Large intestine (tissue), 3 donors: ENCODE measurements at regions not wholly inside any gene's neighbourhood (a gene's known extent, or its start where the extent isn't known, plus 50 kb on each side); places are given as distances from the start of the nearest gene placed in this dataset.

Experiments used
- DNase-seq, 2 donors: peaks; one replicate each; pipeline versions ENCODE4 v3.0.0 to v3.0.0-alpha.2; 2013
- H3K27ac ChIP-seq: one replicate; pipeline ENCODE4 v1.5.1; 2013; ENCODE audit warnings: low read length
- H3K27me3 ChIP-seq: 2 replicates; pipeline ENCODE4 v1.6.1; 2013; ENCODE audit warnings: low read length; ENCODE audit not compliant: control insufficient read depth, insufficient read depth
- H3K36me3 ChIP-seq: 2 replicates; pipeline ENCODE4 v1.6.1; 2013; ENCODE audit warnings: low read length; ENCODE audit not compliant: control insufficient read depth, insufficient read depth
- H3K4me1 ChIP-seq: one replicate; pipeline ENCODE4 v1.6.1; 2013; ENCODE audit warnings: low read length; ENCODE audit not compliant: control insufficient read depth, insufficient read depth
- H3K4me3 ChIP-seq: one replicate; pipeline ENCODE4 v1.5.1; 2013; ENCODE audit warnings: low read length
- H3K9me3 ChIP-seq: one replicate; pipeline ENCODE4 v1.6.1; 2013; ENCODE audit warnings: mild to moderate bottlenecking, low read depth, low read length, moderate library complexity; ENCODE audit not compliant: control insufficient read depth
- WGBS: methylation state at CpG from one replicate; pipeline ENCODE4 v1.1.5; 2013; ENCODE audit warnings: low lambda C conversion rate; ENCODE audit not compliant: insufficient coverage; 5-methylcytosine and 5-hydroxymethylcytosine counted together

- no peak overlapping the region for H3K4me3 ChIP-seq
- WGBS, result no CpG with 5 or more reads among the region's 6 CpGs
- no peaks in the 10 kb centered on the region for H3K4me1 ChIP-seq
- H3K9me3 ChIP-seq, result no peaks in the 10 kb centered on the region
- H3K27ac ChIP-seq, result no peak overlapping the region
- no peaks in the 10 kb centered on the region for H3K36me3 ChIP-seq
- DNase-seq, result no peak
- no peaks in the 10 kb centered on the region for H3K27me3 ChIP-seq
These were observed 195.7 kb upstream of the WSCD1 start for GRCh38 chr17:5874486-5874885.

- Histone ChIP-seq H3K36me3 (no peaks in the 10 kb centered on the region), H3K4me1 (no peaks in the 10 kb centered on the region), H3K27me3 (no peaks in the 10 kb centered on the region), H3K27ac (no peak overlapping the region), H3K9me3 (no peaks in the 10 kb centered on the region), H3K4me3 (no peak overlapping the region)
- DNase-seq, result no peak
- no CpG with 5 or more reads among the region's 1 CpG for WGBS
These were observed 192.8 kb upstream of the WSCD1 start for GRCh38 chr17:5877366-5877765.

- no peak overlapping the region for H3K27ac ChIP-seq
- H3K4me3 ChIP-seq, result no peak overlapping the region
- no peaks in the 10 kb centered on the region for H3K9me3 ChIP-seq
- DNase-seq, result no peak
- no peaks in the 10 kb centered on the region for H3K4me1 ChIP-seq
- no CpG with 5 or more reads among the region's 10 CpGs for WGBS
- H3K36me3 ChIP-seq, result no peaks in the 10 kb centered on the region
- no peaks in the 10 kb centered on the region for H3K27me3 ChIP-seq
These were observed 192.2 kb upstream of the WSCD1 start for GRCh38 chr17:5877948-5878347.

GRCh38 chr17:5881849-5882248 lies 188.3 kb upstream of the WSCD1 start:
- Histone ChIP-seq H3K4me3 (no peak overlapping the region), H3K27me3 (no peaks in the 10 kb centered on the region), H3K4me1 (no peaks in the 10 kb centered on the region), H3K27ac (no peak overlapping the region), H3K36me3 (no peaks in the 10 kb centered on the region), H3K9me3 (no peaks in the 10 kb centered on the region)
- no peak for DNase-seq
- no CpG with 5 or more reads among the region's 6 CpGs for WGBS

GRCh38 chr17:5883775-5884665 lies 186.2 kb upstream of the WSCD1 start:
- Histone ChIP-seq H3K4me3 (no peak overlapping the region), H3K27me3 (no peaks in the 10 kb centered on the region), H3K27ac (no peak overlapping the region), H3K9me3 (no peaks in the 10 kb centered on the region), H3K4me1 (no peaks in the 10 kb centered on the region), H3K36me3 (no peaks in the 10 kb centered on the region)
- no peak for DNase-seq
- 73% methylated on average over 4 of the region's 13 CpGs for whole genome bisulfite sequencing

GRCh38 chr17:5885336-5885735 lies 184.8 kb upstream of the WSCD1 start:
- Histone ChIP-seq H3K27me3 (no peaks in the 10 kb centered on the region), H3K27ac (no peak overlapping the region), H3K9me3 (no peaks in the 10 kb centered on the region), H3K4me3 (no peak overlapping the region), H3K36me3 (no peaks in the 10 kb centered on the region), H3K4me1 (no peaks in the 10 kb centered on the region)
- DNase-seq, result no peak
- 100% methylated on average over 1 of the region's 4 CpGs for WGBS

GRCh38 chr17:5888811-5889210 lies 181.4 kb upstream of the WSCD1 start:
- Histone ChIP-seq H3K36me3 (no peaks in the 10 kb centered on the region), H3K4me1 (no peaks in the 10 kb centered on the region), H3K9me3 (no peaks in the 10 kb centered on the region), H3K4me3 (no peak overlapping the region), H3K27ac (no peak overlapping the region), H3K27me3 (no peaks in the 10 kb centered on the region)
- WGBS, result no CpG with 5 or more reads among the region's 2 CpGs
- no peak for DNase-seq

- Histone ChIP-seq H3K9me3 (no peaks in the 10 kb centered on the region), H3K4me3 (no peak overlapping the region), H3K27me3 (no peaks in the 10 kb centered on the region), H3K27ac (no peak overlapping the region), H3K36me3 (no peaks in the 10 kb centered on the region), H3K4me1 (no peaks in the 10 kb centered on the region)
- DNase-seq, result no peak
- WGBS, result 63% methylated on average over 1 of the region's 3 CpGs
These were observed 177.1 kb upstream of the WSCD1 start for GRCh38 chr17:5892921-5893675.

- Histone ChIP-seq H3K27ac (no peak overlapping the region), H3K9me3 (no peaks in the 10 kb centered on the region), H3K27me3 (no peaks in the 10 kb centered on the region), H3K4me3 (no peak overlapping the region), H3K36me3 (no peaks in the 10 kb centered on the region), H3K4me1 (no peaks in the 10 kb centered on the region)
- DNase-seq, result no peak
- 72% methylated on average over 2 of the region's 5 CpGs for WGBS
These were observed 176.4 kb upstream of the WSCD1 start for GRCh38 chr17:5893741-5894140.

GRCh38 chr17:5895276-5895675 lies 174.9 kb upstream of the WSCD1 start:
- no peaks in the 10 kb centered on the region for H3K36me3 ChIP-seq
- 100% methylated on average over 2 of the region's 6 CpGs for WGBS
- no peak for DNase-seq
- no peaks in the 10 kb centered on the region for H3K4me1 ChIP-seq
- no peak overlapping the region for H3K27ac ChIP-seq
- no peaks in the 10 kb centered on the region for H3K9me3 ChIP-seq
- H3K27me3 ChIP-seq, result no peaks in the 10 kb centered on the region
- H3K4me3 ChIP-seq, result no peak overlapping the region
